HUES48 (cell line): ENCODE measurements at regions not wholly inside any gene's neighbourhood (a gene's known extent, or its start where the extent isn't known, plus 50 kb on each side); places are given as distances from the start of the nearest gene placed in this dataset.

Experiments
- H3K27ac ChIP-seq: one replicate; pipeline ENCODE4 v1.7.0; 2013; ENCODE audit warnings: low read depth, low read length, inconsistent platforms
- H3K27me3 ChIP-seq: 2 replicates; pipeline ENCODE4 v1.6.1; 2013; ENCODE audit warnings: mild to moderate bottlenecking, low read length; ENCODE audit not compliant: control insufficient read depth, insufficient read depth
- H3K36me3 ChIP-seq: 2 replicates; pipeline ENCODE4 v1.6.1; 2013; ENCODE audit warnings: low read length; ENCODE audit not compliant: control insufficient read depth, insufficient read depth
- H3K4me1 ChIP-seq: 2 replicates; pipeline ENCODE4 v1.6.1; 2013; ENCODE audit warnings: mild to moderate bottlenecking, low read length; ENCODE audit not compliant: control insufficient read depth, insufficient read depth
- H3K4me3 ChIP-seq: 2 replicates; pipeline ENCODE4 v1.5.1; 2013; ENCODE audit warnings: mild to moderate bottlenecking, low read depth, low read length
- H3K9ac ChIP-seq: 2 replicates; pipeline ENCODE4 v1.6.1; 2013; ENCODE audit warnings: mild to moderate bottlenecking, low read depth, low read length, moderate library complexity
- H3K9me3 ChIP-seq: 2 replicates; pipeline ENCODE4 v1.6.1; 2013; ENCODE audit warnings: low read length; ENCODE audit not compliant: control insufficient read depth, insufficient read depth

GRCh38 chr1:232269988-232270387 is 359.9 kb downstream of the SIPA1L2 start:
- no peak overlapping the region for H3K4me3 ChIP-seq
- H3K27me3 ChIP-seq: peaks cover 2% of the 10 kb centered on the region
- no peak overlapping the region for H3K27ac ChIP-seq
- no peaks in the 10 kb centered on the region for H3K36me3 ChIP-seq
- peaks cover 2% of the 10 kb centered on the region; the same call in 1 of the 2 replicates for H3K4me1 ChIP-seq
- H3K9ac ChIP-seq: no peak overlapping the region
- H3K9me3 ChIP-seq: no peaks in the 10 kb centered on the region

DNA sequence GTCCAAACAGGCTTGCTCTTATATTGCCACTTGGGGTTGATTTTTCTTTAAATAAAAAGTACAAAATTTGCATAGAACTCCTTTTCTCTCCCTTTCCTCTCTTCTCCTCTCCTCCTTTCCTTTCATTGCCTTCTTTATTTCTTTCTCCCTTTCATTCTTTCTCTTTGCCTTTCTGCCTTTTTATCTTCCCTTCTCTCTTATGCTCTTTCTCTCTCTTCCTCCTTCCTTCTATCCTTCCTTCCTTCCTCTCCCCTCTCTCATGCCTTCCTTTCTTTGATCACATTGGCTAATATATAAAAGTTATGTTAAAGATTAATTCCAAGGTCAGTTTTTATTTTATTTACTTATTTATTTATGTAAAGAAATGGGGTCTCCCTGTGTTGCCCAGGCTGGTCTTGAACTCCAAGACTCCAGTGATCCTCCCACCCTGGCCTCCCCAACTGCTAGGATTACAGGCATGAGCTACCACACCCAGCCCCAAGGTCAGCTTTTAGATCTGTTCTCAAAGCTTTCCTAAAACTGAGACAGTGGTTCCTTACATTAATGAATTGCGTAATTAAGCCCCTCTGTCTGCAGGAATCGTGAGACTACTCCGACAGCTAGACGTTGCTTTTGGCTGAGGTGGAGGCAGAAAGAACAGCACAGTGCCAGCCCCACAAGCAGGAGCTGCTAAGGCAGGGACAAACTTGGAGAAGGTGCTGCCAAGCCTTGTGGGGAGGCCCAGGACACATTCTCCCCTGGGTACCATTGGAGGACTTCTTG is 361.9 kb downstream of the SIPA1L2 start:
- Histone ChIP-seq H3K27me3 (peaks cover 5% of the 10 kb centered on the region), H3K36me3 (no peaks in the 10 kb centered on the region), H3K4me3 (no peak overlapping the region), H3K4me1 (peaks cover 7% of the 10 kb centered on the region; the same call in 1 of the 2 replicates), H3K27ac (no peak overlapping the region), H3K9me3 (no peaks in the 10 kb centered on the region), H3K9ac (no peak overlapping the region)

DNA sequence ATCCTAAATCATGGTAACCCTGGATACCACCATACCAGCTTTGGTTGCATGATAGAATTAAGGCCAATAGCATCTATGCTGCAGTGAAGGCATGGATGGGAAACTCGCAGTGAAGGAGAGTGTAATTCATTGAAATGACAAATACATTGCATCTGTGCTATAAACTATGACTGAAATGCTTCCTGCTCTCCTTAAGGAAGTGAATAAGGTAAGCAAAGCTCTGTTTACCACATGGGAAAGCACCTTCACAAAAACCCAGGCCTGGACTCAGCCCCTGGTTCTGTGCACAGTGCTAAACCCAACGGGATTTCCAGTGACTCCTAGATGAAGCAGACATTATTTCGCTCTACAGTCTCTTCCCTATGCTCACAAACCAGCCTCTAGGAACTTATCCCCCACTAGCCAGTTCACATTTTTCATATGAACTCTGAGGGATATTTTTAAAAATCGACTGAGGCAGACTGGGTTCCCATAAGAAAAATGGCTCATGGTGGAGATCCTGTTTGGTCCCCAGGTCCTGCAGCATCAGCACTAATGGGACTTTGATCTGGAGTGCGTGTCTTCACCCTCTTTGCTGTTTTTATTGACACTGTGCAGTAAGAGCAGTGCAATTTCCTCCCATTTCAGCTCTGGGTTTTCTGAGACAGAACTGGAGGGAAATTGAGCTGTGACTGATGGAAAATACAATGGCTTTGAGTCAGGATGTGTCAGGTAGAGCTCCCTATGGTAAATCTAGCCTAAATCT is 362.7 kb downstream of the SIPA1L2 start:
- Histone ChIP-seq H3K36me3 (no peaks in the 10 kb centered on the region), H3K4me1 (peaks cover 7% of the 10 kb centered on the region; the same call in 1 of the 2 replicates), H3K9ac (no peak overlapping the region), H3K27ac (no peak overlapping the region), H3K9me3 (no peaks in the 10 kb centered on the region), H3K27me3 (peaks cover 5% of the 10 kb centered on the region), H3K4me3 (no peak overlapping the region)

DNA sequence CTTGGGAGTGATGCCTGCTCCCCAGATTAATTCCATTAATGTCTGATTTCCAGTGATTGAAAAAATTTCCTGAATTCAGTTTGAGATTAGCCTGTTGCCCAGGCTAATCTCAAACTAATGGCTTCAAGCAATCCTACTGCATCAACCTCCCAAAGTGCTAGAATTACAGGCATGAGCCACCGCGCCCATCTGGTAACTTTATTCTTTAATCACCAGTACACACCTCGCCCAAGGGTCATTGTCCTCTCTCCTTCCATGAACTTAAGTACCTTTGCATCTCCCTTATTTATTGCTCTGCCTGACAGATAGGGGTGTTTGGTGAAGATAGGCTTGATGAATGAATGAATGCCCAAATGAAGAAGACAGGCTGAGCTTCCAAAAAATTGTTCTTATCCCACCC is 366.5 kb downstream of the SIPA1L2 start:
- no peaks in the 10 kb centered on the region for H3K9me3 ChIP-seq
- no peak overlapping the region for H3K27ac ChIP-seq
- H3K4me1 ChIP-seq: peaks cover 11% of the 10 kb centered on the region
- H3K36me3 ChIP-seq: no peaks in the 10 kb centered on the region
- H3K4me3 ChIP-seq: no peak overlapping the region
- H3K27me3 ChIP-seq: peaks cover 32% of the 10 kb centered on the region
- no peak overlapping the region for H3K9ac ChIP-seq

DNA sequence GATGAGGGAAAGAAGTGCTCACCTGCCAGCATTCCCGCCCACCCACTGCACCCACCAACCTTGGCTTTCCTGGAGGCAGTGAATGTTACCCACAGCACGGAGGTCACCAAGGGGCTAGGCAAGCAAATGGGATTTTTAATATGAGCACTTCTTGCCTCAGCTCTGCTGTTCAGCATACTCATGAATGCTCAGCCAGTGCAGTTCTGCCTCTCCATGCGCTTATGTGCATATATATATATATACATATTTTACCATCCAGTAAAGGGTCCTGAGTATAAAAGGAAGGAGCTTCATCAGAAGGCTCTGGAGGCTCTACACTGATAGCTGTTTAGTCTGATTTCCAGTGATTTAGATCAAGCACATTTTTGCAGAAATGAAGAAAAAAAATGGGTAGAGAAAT is 366.9 kb downstream of the SIPA1L2 start:
- no peak overlapping the region for H3K4me3 ChIP-seq
- no peak overlapping the region for H3K9ac ChIP-seq
- H3K9me3 ChIP-seq: no peaks in the 10 kb centered on the region
- peaks cover 36% of the 10 kb centered on the region for H3K27me3 ChIP-seq
- H3K36me3 ChIP-seq: no peaks in the 10 kb centered on the region
- H3K27ac ChIP-seq: no peak overlapping the region
- peaks cover 11% of the 10 kb centered on the region for H3K4me1 ChIP-seq

GRCh38 chr1:232260861-232261260 is 369.1 kb downstream of the SIPA1L2 start:
- Histone ChIP-seq H3K36me3 (no peaks in the 10 kb centered on the region), H3K27ac (no peak overlapping the region), H3K4me1 (peaks cover 11% of the 10 kb centered on the region), H3K9me3 (no peaks in the 10 kb centered on the region), H3K9ac (no peak overlapping the region), H3K4me3 (no peak overlapping the region), H3K27me3 (peaks cover 58% of the 10 kb centered on the region)

GRCh38 chr1:232260045-232260444 is 369.9 kb downstream of the SIPA1L2 start:
- H3K9ac ChIP-seq: no peak overlapping the region
- H3K4me1 ChIP-seq: peaks cover 9% of the 10 kb centered on the region
- H3K36me3 ChIP-seq: no peaks in the 10 kb centered on the region
- no peak overlapping the region for H3K27ac ChIP-seq
- no peak overlapping the region for H3K4me3 ChIP-seq
- H3K27me3 ChIP-seq: peaks cover 64% of the 10 kb centered on the region
- H3K9me3 ChIP-seq: no peaks in the 10 kb centered on the region

GRCh38 chr1:232259333-232259732 is 370.6 kb downstream of the SIPA1L2 start:
- Histone ChIP-seq H3K4me3 (no peak overlapping the region), H3K9me3 (no peaks in the 10 kb centered on the region), H3K4me1 (peaks cover 4% of the 10 kb centered on the region; the same call in 1 of the 2 replicates), H3K27me3 (peaks cover 68% of the 10 kb centered on the region), H3K27ac (no peak overlapping the region), H3K9ac (no peak overlapping the region), H3K36me3 (no peaks in the 10 kb centered on the region)

GRCh38 chr1:232252546-232253118 is 377.3 kb downstream of the SIPA1L2 start:
- no peaks in the 10 kb centered on the region for H3K9me3 ChIP-seq
- no peak overlapping the region for H3K9ac ChIP-seq
- H3K36me3 ChIP-seq: no peaks in the 10 kb centered on the region
- peak overlapping the region; percentile 48 for H3K27ac ChIP-seq
- H3K27me3 ChIP-seq: peaks cover 100% of the 10 kb centered on the region
- peaks cover 26% of the 10 kb centered on the region for H3K4me1 ChIP-seq
- H3K4me3 ChIP-seq: 0 out of 2 replicates have a peak overlapping the region, but pooled peaks have one; percentile 10

GRCh38 chr1:232250838-232251237 is 379.1 kb downstream of the SIPA1L2 start:
- H3K27me3 ChIP-seq: peaks cover 100% of the 10 kb centered on the region
- no peaks in the 10 kb centered on the region for H3K9me3 ChIP-seq
- H3K4me3 ChIP-seq: no peak overlapping the region
- H3K36me3 ChIP-seq: no peaks in the 10 kb centered on the region
- peaks cover 26% of the 10 kb centered on the region for H3K4me1 ChIP-seq
- H3K27ac ChIP-seq: no peak overlapping the region
- no peak overlapping the region for H3K9ac ChIP-seq
